GM18498 (cell line): ENCODE measurements at regions not wholly inside any gene's neighbourhood (a gene's known extent, or its start where the extent isn't known, plus 50 kb on each side); places are given as distances from the start of the nearest gene placed in this dataset.

Experiments used
- ATAC-seq: cut with Tn5 transposase; IDR thresholded peaks from one replicate; pipeline ENCODE4 v1.9.1; 2021; ENCODE audit warnings: mild to moderate bottlenecking, moderate library complexity; ENCODE audit not compliant: unreplicated experiment

DNA sequence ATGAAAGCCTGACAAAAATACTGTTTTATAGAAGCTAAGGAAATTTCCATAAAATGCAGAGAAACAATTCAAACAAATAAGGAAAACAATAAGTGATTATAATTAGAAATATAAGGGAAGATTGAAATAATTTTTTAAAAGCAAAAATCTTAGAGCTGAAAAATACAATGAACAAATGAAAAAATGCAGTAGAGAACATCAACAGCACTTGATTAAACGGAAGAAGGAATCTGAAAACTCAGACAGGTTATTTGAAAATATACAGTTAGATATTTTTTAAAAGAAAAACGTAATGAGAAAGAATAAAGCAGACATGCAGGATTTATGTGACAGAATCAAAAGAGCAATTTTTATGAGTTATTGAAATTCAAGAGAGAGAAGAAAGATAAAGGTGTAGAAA lies 279.1 kb upstream of the MAGI2 start:
- ATAC-seq, result no peak

DNA sequence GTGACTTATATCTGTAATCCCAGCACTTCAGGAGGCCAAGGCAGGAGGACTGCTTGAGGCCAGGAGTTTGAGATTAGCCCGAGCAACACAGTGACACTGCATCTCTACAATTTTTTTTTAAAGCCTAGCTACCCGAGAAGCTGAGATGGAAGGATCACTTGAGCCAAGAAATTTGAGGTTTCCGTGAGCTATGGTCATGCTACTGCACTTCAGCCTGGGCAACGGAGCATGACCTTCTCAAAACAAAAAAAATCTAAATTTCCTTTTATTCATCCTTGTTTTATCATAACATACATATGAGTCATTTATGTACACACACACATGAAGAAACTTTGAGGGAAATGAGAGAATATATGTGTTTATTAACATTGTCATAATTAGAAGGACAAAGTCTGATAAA lies 277.5 kb upstream of the MAGI2 start:
- ATAC-seq, result no peak

DNA sequence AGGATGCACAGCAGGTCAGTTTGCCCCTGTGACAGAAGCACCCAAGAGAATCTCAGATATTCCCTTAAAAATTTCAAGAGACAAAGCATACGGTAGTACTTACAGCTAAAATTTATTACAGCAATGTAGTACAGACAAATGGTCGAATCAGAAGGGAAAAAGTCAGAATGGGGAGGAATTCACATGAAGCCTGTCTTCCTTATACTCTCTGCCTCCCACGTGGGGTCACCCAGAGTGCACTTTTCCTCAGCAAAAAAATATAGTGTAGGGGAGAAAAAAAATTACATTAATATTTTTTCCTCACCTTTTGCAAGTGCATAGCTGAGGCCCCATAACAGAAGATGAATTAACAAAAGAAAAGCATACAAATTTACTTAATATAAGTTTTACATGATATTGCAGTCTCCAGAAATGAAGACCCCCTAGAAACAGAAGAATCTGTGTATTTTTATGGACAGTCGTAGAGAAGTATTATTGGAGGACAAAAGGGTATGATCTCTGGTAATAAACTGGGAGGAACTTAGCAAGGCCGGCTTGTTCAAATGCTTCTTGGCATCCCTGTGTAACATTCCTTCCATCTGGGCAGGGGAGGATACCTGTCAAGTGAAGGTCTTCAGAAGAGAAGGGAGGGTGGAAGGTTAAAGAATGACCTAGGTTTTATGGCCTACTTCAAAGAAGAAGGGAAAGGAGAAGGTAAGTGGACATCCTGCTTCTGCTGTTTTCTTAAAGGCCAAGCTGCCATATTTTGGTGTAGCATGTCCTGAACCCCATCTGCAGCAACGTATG lies 270.6 kb upstream of the MAGI2 start:
- ATAC-seq, result no peak

DNA sequence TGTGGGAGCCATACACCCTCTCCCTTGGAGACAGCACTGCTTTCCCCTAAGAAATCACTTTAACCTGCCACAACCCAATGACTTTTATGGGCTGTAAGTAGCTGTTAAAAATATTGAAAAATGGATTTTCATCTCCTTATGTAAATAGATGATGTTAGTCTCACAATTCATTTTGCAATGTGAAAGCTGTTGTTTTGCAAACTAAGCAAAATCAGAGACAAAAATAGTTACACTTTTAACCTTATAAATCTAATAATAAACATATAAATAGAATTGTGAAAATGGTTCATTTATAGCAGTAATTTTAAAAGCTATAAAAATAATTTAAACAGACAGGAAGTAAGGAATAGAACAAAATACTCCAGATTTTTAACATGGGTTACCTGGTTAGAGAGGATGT lies 268.8 kb upstream of the MAGI2 start:
- no peak for ATAC-seq

DNA sequence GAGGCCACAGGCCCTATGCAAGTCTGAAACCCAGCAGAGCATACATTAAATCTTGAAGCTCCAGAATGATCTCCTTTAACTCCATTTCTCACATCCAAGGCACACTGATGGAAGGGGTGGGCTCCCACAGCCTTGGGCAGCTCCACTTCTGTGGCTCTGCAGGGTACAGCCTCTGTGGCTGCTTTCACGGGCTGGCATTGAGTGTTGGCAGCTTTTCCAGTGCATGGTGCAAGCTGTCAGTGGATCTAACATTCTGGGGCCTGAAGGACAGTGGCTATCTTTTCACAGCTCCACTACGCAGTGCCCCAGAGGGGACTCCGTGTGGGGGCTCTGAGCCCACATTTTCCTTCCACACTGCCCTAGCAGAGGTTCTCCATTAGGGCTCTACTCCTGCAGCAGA lies 265.7 kb upstream of the MAGI2 start:
- no peak for ATAC-seq

DNA sequence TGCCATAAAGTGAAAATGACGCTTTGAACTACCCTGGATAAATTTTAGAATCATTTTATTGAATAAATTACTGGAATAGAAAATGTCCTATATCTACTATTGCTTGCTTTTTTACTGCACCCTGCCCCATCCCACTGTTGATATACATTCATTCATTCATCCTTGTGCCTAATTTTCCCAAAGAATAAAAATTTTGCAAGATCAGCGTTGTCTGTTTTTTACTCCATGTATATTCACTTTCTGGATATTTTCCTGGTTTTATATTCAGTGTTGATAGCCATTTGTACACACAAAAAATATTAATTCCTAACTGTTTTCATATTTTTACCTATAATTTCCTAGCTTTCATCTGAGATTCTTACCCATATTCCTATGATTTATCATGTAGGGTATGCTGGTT lies 262.9 kb upstream of the MAGI2 start:
- no peak for ATAC-seq

DNA sequence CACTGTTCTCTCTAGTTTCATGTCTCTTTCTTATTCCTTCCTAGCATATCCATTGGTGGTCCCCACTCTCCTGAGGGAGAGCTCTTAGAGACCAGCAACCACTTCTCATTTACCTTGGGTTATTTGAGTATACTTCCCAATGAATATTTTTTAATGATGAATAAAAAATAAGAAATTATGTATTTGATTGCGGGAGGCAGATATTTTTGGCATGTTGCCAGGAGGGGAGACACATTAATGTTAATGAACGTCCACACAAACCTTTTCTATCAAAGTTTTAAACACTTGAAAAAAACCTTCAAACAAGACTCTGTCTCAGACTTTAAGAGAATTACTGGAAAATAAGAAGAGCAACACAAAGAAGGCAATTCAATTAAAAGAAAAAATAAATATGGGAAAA lies 260.6 kb upstream of the MAGI2 start:
- no peak for ATAC-seq

DNA sequence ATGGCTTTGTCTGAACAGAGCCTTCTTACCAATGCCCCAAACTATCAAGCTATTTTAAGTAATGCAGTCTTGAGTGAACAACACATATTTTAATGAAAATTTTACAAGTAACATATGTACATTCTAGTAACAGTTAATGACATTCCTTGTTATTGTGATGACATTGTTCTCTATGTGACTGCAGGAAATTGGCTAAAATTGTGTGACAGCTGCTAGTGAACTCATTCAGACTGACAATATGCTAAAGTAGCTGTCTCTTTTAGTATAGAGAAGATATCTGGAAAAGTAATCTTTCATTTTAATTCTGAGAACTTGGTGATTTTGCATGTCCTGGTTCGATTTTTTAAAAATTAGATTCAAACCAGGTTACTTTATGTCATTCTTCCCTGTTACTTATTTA lies 259.8 kb upstream of the MAGI2 start:
- ATAC-seq, result no peak

DNA sequence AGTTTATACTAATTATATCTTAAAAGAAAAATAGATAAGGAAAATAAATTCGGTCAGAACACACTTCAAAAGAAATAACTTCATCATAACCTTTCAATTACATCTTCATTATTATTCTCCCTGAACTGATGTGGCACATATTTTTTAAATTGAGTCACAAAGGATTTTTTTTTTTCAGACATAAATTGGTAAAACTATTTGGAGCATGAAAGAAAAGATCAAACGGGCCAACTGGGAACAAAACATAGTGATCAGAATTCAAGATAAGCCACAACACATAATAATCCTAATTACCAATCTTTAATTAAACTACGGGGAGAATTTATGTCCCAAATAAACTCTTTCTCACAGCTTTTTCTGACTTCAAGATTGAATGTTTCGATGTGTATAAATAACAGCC lies 258.2 kb upstream of the MAGI2 start:
- no peak for ATAC-seq

DNA sequence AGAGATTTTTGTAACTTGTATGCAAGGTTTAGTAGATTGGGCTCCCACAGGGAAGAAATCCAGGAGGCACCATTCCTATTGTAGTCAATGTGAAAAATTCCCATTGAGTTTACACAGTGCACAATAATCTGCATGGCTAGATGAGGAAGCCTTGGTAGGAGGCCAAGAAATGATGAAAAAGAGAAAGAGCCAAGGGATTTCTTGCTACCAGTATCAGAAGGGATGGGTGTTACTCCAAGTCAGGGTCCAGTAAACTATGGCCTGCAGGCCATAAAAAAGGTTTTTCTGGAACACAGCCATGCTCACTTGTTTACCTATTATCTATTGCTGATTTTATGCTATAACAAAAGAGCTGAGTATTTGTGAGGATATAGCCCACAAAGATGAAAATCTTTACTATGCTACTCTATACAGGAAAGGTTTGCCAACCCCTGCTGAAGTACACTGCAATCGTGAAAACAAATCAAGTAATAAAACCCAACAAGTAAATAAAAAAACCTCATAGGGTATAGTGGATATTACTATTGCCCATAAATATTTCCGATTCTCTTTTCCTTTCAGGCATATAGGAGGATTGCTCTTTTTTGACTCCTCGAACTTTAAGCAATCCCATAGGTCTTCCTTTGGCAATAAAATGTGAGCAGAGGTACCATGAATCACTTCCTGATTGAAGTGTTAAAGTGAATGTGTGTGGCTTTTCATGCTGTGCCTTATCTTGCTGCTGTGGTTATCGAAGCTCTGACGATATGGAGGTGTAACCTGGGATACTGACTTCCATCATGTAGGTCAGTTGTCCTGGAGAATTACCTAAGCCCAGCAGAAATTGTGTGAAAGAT lies 256.3 kb upstream of the MAGI2 start:
- no peak for ATAC-seq

DNA sequence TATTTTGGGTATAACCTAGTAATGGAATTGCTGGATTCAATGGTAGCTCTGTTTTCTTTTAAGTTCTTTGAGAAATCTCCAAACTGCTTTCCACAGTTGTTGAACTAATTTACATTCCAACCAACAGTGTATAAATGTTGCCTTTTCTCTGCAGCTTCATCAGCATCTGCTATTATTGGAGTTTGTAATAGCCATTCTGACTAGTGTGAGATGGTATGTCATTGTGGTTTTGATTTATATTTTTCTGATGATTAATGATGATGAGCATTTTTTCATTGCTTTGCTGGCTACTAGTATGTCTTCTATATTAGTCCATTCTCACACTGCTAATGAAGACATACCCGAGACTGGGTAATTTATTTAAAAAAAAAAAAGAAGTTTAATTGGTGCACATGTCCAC lies 248.6 kb upstream of the MAGI2 start:
- no peak for ATAC-seq

DNA sequence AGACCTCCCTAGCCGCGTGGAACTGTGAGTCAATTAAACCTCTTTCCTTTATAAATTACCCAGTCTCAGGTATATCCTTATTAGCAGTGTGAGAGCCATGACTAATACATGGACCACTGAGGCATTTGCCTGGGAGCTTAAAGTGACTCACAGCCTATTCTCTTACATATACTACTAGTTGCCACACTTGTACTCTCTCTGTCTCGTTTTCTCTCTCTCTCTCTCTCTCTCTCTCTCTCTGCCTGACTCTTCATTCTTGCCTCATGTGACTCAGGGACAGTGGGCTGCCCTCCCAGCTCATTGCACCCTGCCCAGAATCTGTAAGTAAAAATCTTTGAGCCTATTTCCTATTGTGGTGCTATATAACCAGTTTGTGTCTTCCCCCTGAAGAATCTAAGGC lies 238.5 kb upstream of the MAGI2 start:
- no peak for ATAC-seq

DNA sequence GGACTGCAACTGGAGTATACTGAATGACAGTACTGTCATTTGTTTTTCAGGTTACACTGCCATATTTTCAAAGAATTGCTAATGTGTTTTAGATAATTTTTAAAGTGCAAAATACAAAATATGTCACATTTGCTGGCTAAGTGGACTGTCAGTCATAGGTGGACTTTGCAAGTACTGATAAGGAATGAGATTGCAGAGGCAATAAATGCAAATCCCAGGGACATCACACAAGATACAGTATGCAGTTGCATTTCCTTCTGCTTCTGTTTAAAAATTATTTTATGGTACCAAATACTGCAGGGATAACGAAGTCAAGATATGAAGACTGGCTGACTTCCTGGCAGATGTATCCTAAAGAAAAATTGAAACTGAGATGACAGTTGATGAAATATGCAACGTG lies 237.6 kb upstream of the MAGI2 start:
- no peak for ATAC-seq

DNA sequence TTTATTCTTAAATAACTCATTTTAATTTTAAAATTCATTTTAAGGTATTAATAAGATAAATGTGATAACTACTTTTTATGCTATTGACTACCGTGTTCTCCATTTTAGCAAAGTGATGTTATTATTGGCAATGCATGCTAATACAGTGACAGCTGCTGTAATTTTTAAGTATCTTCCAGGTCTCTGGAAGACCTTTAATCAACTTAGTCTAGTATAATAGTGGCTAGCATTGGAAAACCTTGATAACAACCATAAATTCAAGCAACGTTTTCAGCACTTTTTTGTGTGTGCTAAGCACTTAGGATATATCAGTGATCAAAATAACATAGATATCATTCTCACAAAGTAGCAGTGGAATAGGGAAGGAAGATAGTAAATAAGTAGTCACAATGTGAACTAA lies 230.9 kb upstream of the MAGI2 start:
- no peak for ATAC-seq

DNA sequence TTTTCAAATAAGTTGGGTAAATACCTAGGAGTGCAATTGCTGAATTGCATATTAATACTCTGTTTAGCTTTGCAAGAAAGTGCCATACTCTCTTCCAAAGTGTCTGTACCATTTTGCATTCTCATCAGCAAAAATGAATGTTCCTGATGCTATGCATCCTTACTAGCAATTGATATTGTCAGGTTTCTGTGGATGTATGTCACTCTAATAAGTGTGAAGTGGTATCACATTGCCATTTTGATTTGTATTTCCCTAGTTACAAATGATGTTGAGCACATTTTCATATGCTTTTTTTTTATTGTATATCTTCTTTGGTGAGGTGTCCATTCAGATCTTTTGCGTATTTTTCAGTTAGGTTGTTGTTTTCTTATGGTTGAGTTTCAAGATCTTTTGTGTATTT lies 230.4 kb upstream of the MAGI2 start:
- ATAC-seq, result no peak

DNA sequence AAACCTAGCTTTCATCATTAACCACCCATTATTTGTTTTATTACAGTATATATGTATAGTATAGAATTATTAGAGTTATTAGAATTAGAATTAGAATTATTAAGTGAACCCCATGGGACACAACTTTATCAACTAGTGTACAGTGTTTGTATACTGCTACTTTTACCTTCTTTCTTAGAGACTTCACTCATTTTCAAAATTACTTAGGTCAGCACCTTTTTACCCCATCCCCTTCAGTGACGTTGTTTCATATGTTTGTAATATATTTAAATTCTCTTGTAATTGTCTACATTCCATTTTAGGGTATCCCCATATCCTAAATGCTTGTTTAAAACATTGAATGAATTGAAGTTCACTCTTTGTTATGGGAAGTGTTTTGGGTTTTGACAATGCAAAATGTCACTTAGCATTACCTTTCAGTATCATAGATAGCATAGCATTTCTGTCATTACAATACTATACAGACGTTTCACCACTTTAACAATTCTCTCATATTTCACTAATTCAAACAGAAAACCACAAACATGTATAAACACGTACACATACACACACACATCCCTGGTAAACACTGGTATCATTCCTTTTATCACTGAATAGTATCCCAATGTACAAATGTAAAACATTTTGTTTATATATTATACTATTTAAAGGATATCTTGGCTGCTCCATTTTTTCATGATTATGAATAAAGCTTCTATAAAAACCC lies 229.9 kb upstream of the MAGI2 start:
- ATAC-seq, result no peak

DNA sequence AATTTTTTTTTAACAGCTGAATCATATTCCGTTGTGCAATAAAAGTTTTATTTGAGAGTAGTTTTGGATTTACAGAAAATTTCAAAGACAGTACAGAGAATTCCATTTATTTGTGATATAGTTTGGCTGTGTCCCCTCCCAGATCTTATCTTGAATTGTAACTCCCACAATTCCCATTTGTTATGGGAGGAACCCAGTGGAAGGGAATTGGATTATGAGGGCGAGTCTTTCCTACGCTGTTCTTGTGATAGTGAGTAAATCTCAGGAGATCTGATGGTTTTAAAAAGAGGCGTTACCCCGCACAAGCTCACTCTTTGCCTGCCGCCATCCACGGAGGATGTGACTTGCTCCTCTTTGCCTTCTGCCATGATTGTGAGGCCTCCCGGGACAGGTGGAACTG lies 228.0 kb upstream of the MAGI2 start:
- ATAC-seq, result no peak

DNA sequence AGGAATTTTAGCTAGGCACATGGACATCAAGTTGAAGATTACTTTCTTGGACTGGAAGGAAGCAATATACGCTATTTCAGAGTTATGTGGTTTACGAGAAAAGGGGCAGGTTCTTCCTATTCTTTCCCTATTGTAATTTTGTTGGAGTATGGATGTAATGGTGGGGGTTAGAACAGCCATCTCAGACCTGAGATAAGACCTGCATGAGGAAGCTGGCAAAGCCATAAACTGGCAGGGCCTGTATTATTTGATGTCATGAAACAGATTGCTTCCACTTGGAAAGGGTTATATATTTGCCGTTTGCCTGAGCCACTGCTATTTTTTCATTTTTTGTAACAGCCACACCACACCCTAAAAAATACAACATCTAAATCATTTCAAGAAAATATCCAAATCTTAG lies 220.5 kb upstream of the MAGI2 start:
- no peak for ATAC-seq

DNA sequence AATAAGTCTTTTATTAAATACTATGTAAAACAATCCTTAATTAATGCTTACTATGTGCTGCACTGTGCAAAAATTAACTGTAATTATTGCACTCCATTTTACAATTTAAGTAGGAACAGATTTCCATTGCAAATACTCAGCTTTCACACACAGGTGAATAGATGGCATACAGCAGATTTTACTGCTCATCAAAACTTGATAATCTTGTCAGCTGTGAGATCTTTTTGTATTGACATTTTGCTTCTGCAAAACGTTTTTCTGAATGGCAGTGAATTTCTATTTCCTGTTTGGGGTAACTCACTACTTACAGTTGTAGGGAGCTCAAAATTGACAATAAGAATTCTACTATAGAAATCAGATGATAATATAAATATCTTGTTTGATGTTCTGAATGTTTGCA lies 220.0 kb upstream of the MAGI2 start:
- ATAC-seq, result no peak

DNA sequence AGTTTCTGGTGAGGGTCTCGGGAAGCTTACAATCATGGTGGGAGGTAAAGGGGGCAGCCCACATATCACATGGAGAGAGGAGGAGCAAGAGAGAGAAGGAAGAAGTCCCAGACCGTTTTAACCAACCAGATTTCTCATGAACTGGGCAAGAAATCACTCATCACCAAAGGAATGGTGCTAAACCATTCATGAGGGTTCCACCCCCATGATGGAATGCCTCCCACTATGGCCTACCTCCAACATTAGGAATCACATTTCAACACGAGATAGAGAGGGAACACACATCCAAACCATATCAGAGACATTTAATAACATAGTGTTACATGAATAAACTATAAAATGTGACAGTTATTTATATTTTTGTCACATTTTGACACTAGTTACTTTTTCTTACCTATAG lies 214.8 kb upstream of the MAGI2 start:
- no peak for ATAC-seq

DNA sequence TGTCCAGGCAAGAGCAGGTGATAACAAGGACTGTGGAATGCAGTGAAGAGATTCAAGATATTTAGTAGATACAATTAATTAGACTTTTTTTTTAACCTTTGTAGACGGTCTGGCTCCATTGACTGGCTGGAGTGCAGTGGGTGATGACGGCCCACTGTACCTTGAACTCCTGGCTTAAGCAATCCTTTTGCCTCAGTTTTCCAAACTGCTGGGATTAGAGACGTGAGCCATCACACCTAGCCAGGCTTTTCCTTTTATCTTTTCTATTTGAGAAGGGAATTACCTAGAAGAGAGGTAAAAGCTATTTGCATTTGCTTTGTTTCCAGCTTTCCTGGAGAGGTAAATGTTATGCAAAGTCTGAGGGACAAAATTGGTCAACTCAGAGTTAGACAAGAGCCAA lies 213.0 kb upstream of the MAGI2 start:
- ATAC-seq, result no peak
